ENCODE measurements at regions not wholly inside any gene's neighbourhood (a gene's known extent, or its start where the extent isn't known, plus 50 kb on each side); places are given as distances from the start of the nearest gene placed in this dataset.

- no peak for TF ChIP-seq CTCF (IDR thresholded peaks at IDR 0.05)
- WGBS (ENCODE audit: insufficient coverage), result 95% methylated on average over 2 of the region's 2 CpGs
- Mint-ChIP-seq H3K36me3 (no peaks in the 10 kb centered on the region), H3K27ac (no peak overlapping the region), H3K4me3 (no peak overlapping the region), H3K4me1 (no peaks in the 10 kb centered on the region), H3K27me3 (ENCODE audit: low read depth in 2 of 2) (no peaks in the 10 kb centered on the region), H3K9me3 (peaks cover 3 to 8% of the 10 kb centered on the region in 2 donors)
- ATAC-seq (no peak), DNase-seq (no peak)
- Histone ChIP-seq H3K4me1 (ENCODE audit: control insufficient read depth, insufficient read depth, low read length) (no peaks in the 10 kb centered on the region), H3K9me3 (ENCODE audit: control insufficient read depth, insufficient read depth, low read length) (no peaks in the 10 kb centered on the region), H3K36me3 (ENCODE audit: control insufficient read depth, insufficient read depth, low read length) (no peaks in the 10 kb centered on the region), H3K4me3 (ENCODE audit: low read length) (no peak overlapping the region), H3K27ac (ENCODE audit: low read length) (no peak overlapping the region), H3K27me3 (ENCODE audit: control insufficient read depth, insufficient read depth, low read length) (no peaks in the 10 kb centered on the region)
- intact Hi-C loops (cut with micrococcal nuclease), result no loop called here
Measured at GRCh38 chr5:116813356-116813755, 238.7 kb upstream of the SEMA6A start.

- no peak overlapping the region for H3K4me3 ChIP-seq (ENCODE audit: low read length)
- Mint-ChIP-seq H3K4me1 (no peaks in the 10 kb centered on the region), H3K36me3 (no peaks in the 10 kb centered on the region), H3K27me3 (ENCODE audit: low read depth in 2 of 2) (no peaks in the 10 kb centered on the region), H3K9me3 (peaks cover 3 to 11% of the 10 kb centered on the region in 2 donors), H3K27ac (no peak overlapping the region), H3K4me3 (no peak overlapping the region)
- no peaks in the 10 kb centered on the region for H3K9me3 ChIP-seq (ENCODE audit: control insufficient read depth, insufficient read depth, low read length)
- 92% methylated on average over 1 of the region's 2 CpGs for WGBS (ENCODE audit: insufficient coverage)
- no peaks in the 10 kb centered on the region for H3K36me3 ChIP-seq (ENCODE audit: control insufficient read depth, insufficient read depth, low read length)
- no peak for DNase-seq
- no peak for ATAC-seq
- TF ChIP-seq CTCF (IDR thresholded peaks at IDR 0.05), result no peak
- H3K4me1 ChIP-seq (ENCODE audit: control insufficient read depth, insufficient read depth, low read length), result no peaks in the 10 kb centered on the region
- H3K27ac ChIP-seq (ENCODE audit: low read length), result no peak overlapping the region
- intact Hi-C loops (cut with micrococcal nuclease), result no loop called here
- H3K27me3 ChIP-seq (ENCODE audit: control insufficient read depth, insufficient read depth, low read length), result no peaks in the 10 kb centered on the region
Measured at GRCh38 chr5:116810951-116811350, 236.3 kb upstream of the SEMA6A start.

GRCh38 chr5:116806836-116807235, 232.2 kb upstream of the SEMA6A start:
- intact Hi-C loops (cut with micrococcal nuclease), result no loop called here
- H3K27me3 ChIP-seq (ENCODE audit: control insufficient read depth, insufficient read depth, low read length), result no peaks in the 10 kb centered on the region
- H3K4me3 ChIP-seq (ENCODE audit: low read length), result no peak overlapping the region
- no peak for DNase-seq
- no peak overlapping the region for H3K27ac ChIP-seq (ENCODE audit: low read length)
- H3K4me1 Mint-ChIP-seq, result no peaks in the 10 kb centered on the region
- no peaks in the 10 kb centered on the region for H3K36me3 Mint-ChIP-seq
- no peak for TF ChIP-seq CTCF (IDR thresholded peaks at IDR 0.05)
- 87% methylated on average over 3 of the region's 3 CpGs for WGBS (ENCODE audit: insufficient coverage)
- H3K9me3 Mint-ChIP-seq, result peaks cover 3 to 11% of the 10 kb centered on the region in 2 donors
- no peak overlapping the region for H3K27ac Mint-ChIP-seq
- no peak for ATAC-seq
- no peaks in the 10 kb centered on the region for H3K36me3 ChIP-seq (ENCODE audit: control insufficient read depth, insufficient read depth, low read length)
- H3K9me3 ChIP-seq (ENCODE audit: control insufficient read depth, insufficient read depth, low read length), result peaks cover 5% of the 10 kb centered on the region
- H3K4me3 Mint-ChIP-seq, result no peak overlapping the region
- no peaks in the 10 kb centered on the region for H3K4me1 ChIP-seq (ENCODE audit: control insufficient read depth, insufficient read depth, low read length)
- H3K27me3 Mint-ChIP-seq (ENCODE audit: low read depth in 2 of 2), result no peaks in the 10 kb centered on the region

- ATAC-seq, result no peak
- no peak overlapping the region for H3K4me3 ChIP-seq (ENCODE audit: low read length)
- Mint-ChIP-seq H3K9me3 (peaks cover 8 to 9% of the 10 kb centered on the region in 2 donors), H3K27ac (no peak overlapping the region), H3K27me3 (ENCODE audit: low read depth in 2 of 2) (no peaks in the 10 kb centered on the region), H3K4me1 (no peaks in the 10 kb centered on the region), H3K36me3 (no peaks in the 10 kb centered on the region), H3K4me3 (no peak overlapping the region)
- H3K4me1 ChIP-seq (ENCODE audit: control insufficient read depth, insufficient read depth, low read length), result no peaks in the 10 kb centered on the region
- H3K27me3 ChIP-seq (ENCODE audit: control insufficient read depth, insufficient read depth, low read length), result no peaks in the 10 kb centered on the region
- H3K36me3 ChIP-seq (ENCODE audit: control insufficient read depth, insufficient read depth, low read length), result no peaks in the 10 kb centered on the region
- H3K9me3 ChIP-seq (ENCODE audit: control insufficient read depth, insufficient read depth, low read length), result peaks cover 5% of the 10 kb centered on the region
- intact Hi-C loops (cut with micrococcal nuclease), result no loop called here
- no peak for DNase-seq
- 95% methylated on average over 3 of the region's 3 CpGs for WGBS (ENCODE audit: insufficient coverage)
- no peak overlapping the region for H3K27ac ChIP-seq (ENCODE audit: low read length)
- TF ChIP-seq CTCF (IDR thresholded peaks at IDR 0.05), result no peak
Measured at GRCh38 chr5:116799401-116799800, 224.8 kb upstream of the SEMA6A start.
